Transverse colon (tissue), 4 donors: ENCODE measurements at regions not wholly inside any gene's neighbourhood (a gene's known extent, or its start where the extent isn't known, plus 50 kb on each side); places are given as distances from the start of the nearest gene placed in this dataset.

Experiments
- DNase-seq: peaks from one replicate; pipeline ENCODE4 v3.0.0-alpha.2; 2019
- H3K27ac ChIP-seq, 4 donors: fragments of 200-600 bp; sonication (generic); 2 replicates each; pipeline ENCODE4 v1.5.1; 2016 to 2018; ENCODE audit warnings: inconsistent platforms in 4 of 4
- H3K27me3 ChIP-seq: fragments of 200-600 bp; sonication (generic); 2 replicates; pipeline ENCODE4 v1.5.1; 2017; ENCODE audit warnings: inconsistent platforms
- H3K36me3 ChIP-seq, 4 donors: fragments of 200-600 bp; sonication (generic); 2 replicates each; pipeline ENCODE4 v1.5.1; 2017 to 2019; ENCODE audit warnings: inconsistent platforms in 4 of 4
- H3K4me1 ChIP-seq, 4 donors: fragments of 200-600 bp; sonication (generic); 2 replicates each; pipeline ENCODE4 v1.5.1; 2017 to 2020; ENCODE audit warnings: inconsistent platforms in 4 of 4
- H3K4me3 ChIP-seq, 4 donors: fragments of 200-600 bp; sonication (generic); 1 replicate in 1 of 4; 2 replicates in 3 of 4; pipeline versions ENCODE4 v1.5.1 to v1.6.1; 2017 to 2019; ENCODE audit warnings: inconsistent platforms in 4 of 4
- H3K9me3 ChIP-seq, 2 donors: fragments of 200-600 bp; sonication (generic); 2 replicates each; pipeline ENCODE4 v1.5.1; 2017 to 2019; ENCODE audit warnings: inconsistent platforms in 2 of 2
- EP300 ChIP-seq: sonication (generic); formaldehyde crosslinking; IDR thresholded peaks from one replicate; pipeline ENCODE4 v1.6.1; 2017; ENCODE audit warnings: antibody characterized with exemption, low read depth
- POLR2A ChIP-seq: fragments of 450-650 bp; IDR thresholded peaks from one replicate; pipeline ENCODE4 v1.6.1; 2016; ENCODE audit warnings: antibody characterized with exemption, mild to moderate bottlenecking, moderate library complexity
- POLR2AphosphoS5 ChIP-seq, 3 donors: sonication (generic); formaldehyde crosslinking; IDR thresholded peaks; one replicate each; pipeline ENCODE4 v1.6.1; 2016; ENCODE audit warnings: antibody characterized with exemption in 3 of 3
- WGBS, 2 donors: methylation state at CpG; one replicate each; pipeline ENCODE4 v1.1.5; 2018; ENCODE audit warnings: low coverage in 1 of 2; 5-methylcytosine and 5-hydroxymethylcytosine counted together
- in situ Hi-C, 4 donors: fragments of 200-750 bp; cut with MboI; loops; one replicate each; pipeline versions ENCODE4 v1.15.0 to v1.15.1; 2017; ENCODE audit warnings: low sequenced_read_pairs in 3 of 4, low pct_ligation_motif_present in 1 of 4, low pct_unique_long_range_greater_than_20kb in 1 of 4
- intact Hi-C: fragments of 100-400 bp; cut with DNase I; formaldehyde crosslinking; loops from one replicate; pipeline ENCODE4 v1.15.1; 2023; ENCODE audit warnings: low total_unique reads
- TF ChIP-seq, protein P1 (sequence below), 5 experiments: fragments of 200-600 bp in 3 of 5; fragments of 450-650 bp in 2 of 5; sonication (generic) in 3 of 5; IDR thresholded peaks; 1 replicate in 2 of 5; 2 replicates in 3 of 5; pipeline ENCODE4 v1.5.1; 2016 to 2017; ENCODE audit warnings: antibody characterized with exemption in 5 of 5, inconsistent platforms in 3 of 5, mild to moderate bottlenecking in 2 of 5, moderate library complexity in 1 of 5

- no peak overlapping the region for H3K4me3 ChIP-seq
- peaks cover 0 to 3% of the 10 kb centered on the region in 2 donors for H3K9me3 ChIP-seq
- H3K27me3 ChIP-seq, result no peaks in the 10 kb centered on the region
- H3K36me3 ChIP-seq, result no peaks in the 10 kb centered on the region
- H3K27ac ChIP-seq, result no peak overlapping the region
- intact Hi-C loops (no loop called here), in situ Hi-C loops (no loop called here)
- no peaks in the 10 kb centered on the region for H3K4me1 ChIP-seq
- WGBS, 2 donors, result 76 to 83% methylated on average over 3 of the region's 3 CpGs
- TF ChIP-seq EP300 (no peak), POLR2A (no peak), POLR2AphosphoS5 (IDR thresholded peaks at IDR 0.05) (no peak)
- TF ChIP-seq, protein P1, sequence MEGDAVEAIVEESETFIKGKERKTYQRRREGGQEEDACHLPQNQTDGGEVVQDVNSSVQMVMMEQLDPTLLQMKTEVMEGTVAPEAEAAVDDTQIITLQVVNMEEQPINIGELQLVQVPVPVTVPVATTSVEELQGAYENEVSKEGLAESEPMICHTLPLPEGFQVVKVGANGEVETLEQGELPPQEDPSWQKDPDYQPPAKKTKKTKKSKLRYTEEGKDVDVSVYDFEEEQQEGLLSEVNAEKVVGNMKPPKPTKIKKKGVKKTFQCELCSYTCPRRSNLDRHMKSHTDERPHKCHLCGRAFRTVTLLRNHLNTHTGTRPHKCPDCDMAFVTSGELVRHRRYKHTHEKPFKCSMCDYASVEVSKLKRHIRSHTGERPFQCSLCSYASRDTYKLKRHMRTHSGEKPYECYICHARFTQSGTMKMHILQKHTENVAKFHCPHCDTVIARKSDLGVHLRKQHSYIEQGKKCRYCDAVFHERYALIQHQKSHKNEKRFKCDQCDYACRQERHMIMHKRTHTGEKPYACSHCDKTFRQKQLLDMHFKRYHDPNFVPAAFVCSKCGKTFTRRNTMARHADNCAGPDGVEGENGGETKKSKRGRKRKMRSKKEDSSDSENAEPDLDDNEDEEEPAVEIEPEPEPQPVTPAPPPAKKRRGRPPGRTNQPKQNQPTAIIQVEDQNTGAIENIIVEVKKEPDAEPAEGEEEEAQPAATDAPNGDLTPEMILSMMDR (IDR thresholded peaks at IDR 0.05), result no peak
- DNase-seq, result no peak
Observed at GRCh38 chr14:86999036-86999435, 993.9 kb downstream of the GALC start.

- no peak for TF ChIP-seq EP300
- Histone ChIP-seq H3K27ac (no peak overlapping the region), H3K4me1 (no peaks in the 10 kb centered on the region), H3K9me3 (peaks cover 4 to 8% of the 10 kb centered on the region in 2 donors), H3K36me3 (no peaks in the 10 kb centered on the region), H3K27me3 (no peaks in the 10 kb centered on the region), H3K4me3 (no peak overlapping the region)
- 58 to 65% methylated on average over 2 of the region's 2 CpGs for WGBS, 2 donors
- in situ Hi-C loops, result no loop called here
- no peak for DNase-seq
- intact Hi-C loops, result no loop called here
Observed at GRCh38 chr14:86997271-86997670, 995.7 kb downstream of the GALC start.

DNA sequence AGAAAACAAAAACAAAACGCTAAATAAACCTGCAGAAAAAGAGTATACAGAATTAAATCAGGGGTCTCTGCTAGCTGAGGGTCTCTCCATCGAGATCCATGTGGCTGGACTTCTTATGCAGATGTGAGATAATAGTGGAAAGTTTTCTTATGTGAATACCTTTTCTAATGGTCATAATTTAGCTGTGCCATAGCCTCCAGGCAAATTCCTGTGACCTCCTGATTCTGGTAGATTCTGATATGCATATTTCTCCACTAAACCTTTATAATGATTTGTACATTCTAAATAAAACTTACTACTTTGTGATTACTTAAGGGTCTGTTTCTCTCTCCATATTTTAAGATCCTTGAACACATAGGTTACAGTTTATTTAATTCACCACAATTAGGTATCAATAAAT is 1002.6 kb downstream of the GALC start:
- intact Hi-C loops (no loop called here), in situ Hi-C loops (no loop called here)
- no peak for DNase-seq
- Histone ChIP-seq H3K4me1 (no peaks in the 10 kb centered on the region), H3K36me3 (no peaks in the 10 kb centered on the region), H3K9me3 (peaks cover 4 to 8% of the 10 kb centered on the region in 2 donors), H3K27me3 (no peaks in the 10 kb centered on the region), H3K4me3 (no peak overlapping the region), H3K27ac (no peak overlapping the region)
- TF ChIP-seq POLR2A, result no peak
- no peak for TF ChIP-seq POLR2AphosphoS5 (IDR thresholded peaks at IDR 0.05)
- TF ChIP-seq, protein P1 (IDR thresholded peaks at IDR 0.05), result no peak
- 54 to 67% methylated on average over 2 of the region's 2 CpGs for WGBS, 2 donors

- intact Hi-C loops, result no loop called here
- Histone ChIP-seq H3K27me3 (no peaks in the 10 kb centered on the region), H3K4me1 (no peaks in the 10 kb centered on the region), H3K27ac (no peak overlapping the region), H3K36me3 (no peaks in the 10 kb centered on the region), H3K4me3 (no peak overlapping the region), H3K9me3 (peaks cover 4 to 7% of the 10 kb centered on the region in 2 donors)
- DNase-seq, result no peak
- in situ Hi-C loops, result no loop called here
- 55 to 91% methylated on average over 1 of the region's 1 CpG for WGBS, 2 donors
- no peak for TF ChIP-seq POLR2AphosphoS5 (IDR thresholded peaks at IDR 0.05)
- TF ChIP-seq, protein P1 (IDR thresholded peaks at IDR 0.05), result no peak
- no peak for TF ChIP-seq POLR2A
- no peak for TF ChIP-seq EP300
Observed at GRCh38 chr14:86989285-86989684, 1003.7 kb downstream of the GALC start.

DNA sequence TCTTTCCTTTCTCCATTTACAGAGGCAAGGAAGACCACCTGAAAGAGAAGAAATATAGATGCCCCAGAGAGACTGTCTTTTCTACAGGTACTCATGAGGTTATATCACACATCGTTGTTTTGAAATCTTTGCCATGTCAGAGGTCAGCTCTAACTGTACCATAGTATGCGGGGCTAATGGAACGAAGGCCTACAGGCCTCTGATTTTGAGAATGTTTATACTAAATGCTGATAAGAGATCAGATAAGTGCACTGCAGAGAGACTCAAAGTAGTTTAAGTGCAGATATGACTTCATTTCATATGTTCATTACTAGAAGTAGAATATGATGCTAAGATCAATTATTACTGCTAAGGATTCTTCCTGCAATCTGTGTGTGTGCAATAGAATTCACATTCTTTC is 1005.0 kb downstream of the GALC start:
- intact Hi-C loops (no loop called here), in situ Hi-C loops (no loop called here)
- Histone ChIP-seq H3K27me3 (no peaks in the 10 kb centered on the region), H3K27ac (no peak overlapping the region), H3K4me1 (no peaks in the 10 kb centered on the region), H3K9me3 (no peaks in the 10 kb centered on the region), H3K4me3 (no peak overlapping the region), H3K36me3 (no peaks in the 10 kb centered on the region)
- WGBS, 2 donors, result 53 to 64% methylated on average over 3 of the region's 3 CpGs
- TF ChIP-seq POLR2AphosphoS5 (IDR thresholded peaks at IDR 0.05), result no peak
- TF ChIP-seq, protein P1 (IDR thresholded peaks at IDR 0.05), result no peak
- DNase-seq, result no peak
